Retinal pigment epithelial cell (primary cell): ENCODE measurements at regions not wholly inside any gene's neighbourhood (a gene's known extent, or its start where the extent isn't known, plus 50 kb on each side); places are given as distances from the start of the nearest gene placed in this dataset.

ENCODE experiments used
- DNase-seq: peaks from one replicate; pipeline ENCODE4 v3.0.0-alpha.2; 2010; ENCODE audit warnings: low read depth
- H3K4me3 ChIP-seq: 2 replicates; pipeline ENCODE4 v1.5.1; 2011; ENCODE audit warnings: mild to moderate bottlenecking, low read length, control low read depth, moderate library complexity
- TF ChIP-seq, protein P1 (sequence below): conservative IDR thresholded peaks from 2 replicates; pipeline ENCODE4 v1.5.1; 2011; ENCODE audit warnings: low read depth, low read length, control low read depth, inconsistent platforms

DNA sequence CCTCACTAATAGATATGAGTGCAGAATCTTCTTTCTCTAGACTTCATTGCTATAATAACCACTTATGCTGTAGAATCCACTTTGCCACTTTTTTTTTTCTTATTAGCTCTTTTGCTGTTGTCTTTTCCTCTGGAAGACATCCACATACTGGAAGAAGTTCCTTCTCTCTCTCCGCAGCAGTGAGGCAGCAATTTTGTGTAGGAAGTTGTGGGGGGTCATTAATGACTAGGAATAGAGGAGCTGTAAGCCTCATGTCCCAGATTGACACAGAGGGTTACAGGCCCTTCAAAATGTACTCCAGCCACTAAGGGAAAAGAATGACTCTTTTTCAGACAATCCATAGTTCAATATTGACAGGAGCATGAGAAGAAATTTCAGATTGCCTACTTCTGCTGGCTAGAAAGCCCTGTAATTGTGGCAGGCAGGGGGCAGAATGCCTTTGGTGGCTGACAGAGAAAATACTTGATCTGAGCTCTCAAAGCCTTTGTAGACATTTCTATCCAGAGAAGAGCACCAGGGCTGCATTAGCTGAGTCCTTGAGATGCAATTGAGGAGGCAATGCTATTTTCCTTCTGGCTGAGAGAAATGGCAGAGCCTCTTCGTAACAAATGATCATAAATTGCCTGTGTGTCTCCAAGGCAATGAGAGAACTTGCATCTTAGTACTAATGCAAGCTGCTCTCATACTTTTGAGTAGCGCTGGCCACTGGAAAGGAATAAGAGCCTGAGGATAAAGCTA lies 856.2 kb downstream of the STIM2 start:
- DNase-seq = no peak
- no peak overlapping the region for H3K4me3 ChIP-seq
- TF ChIP-seq, protein P1, sequence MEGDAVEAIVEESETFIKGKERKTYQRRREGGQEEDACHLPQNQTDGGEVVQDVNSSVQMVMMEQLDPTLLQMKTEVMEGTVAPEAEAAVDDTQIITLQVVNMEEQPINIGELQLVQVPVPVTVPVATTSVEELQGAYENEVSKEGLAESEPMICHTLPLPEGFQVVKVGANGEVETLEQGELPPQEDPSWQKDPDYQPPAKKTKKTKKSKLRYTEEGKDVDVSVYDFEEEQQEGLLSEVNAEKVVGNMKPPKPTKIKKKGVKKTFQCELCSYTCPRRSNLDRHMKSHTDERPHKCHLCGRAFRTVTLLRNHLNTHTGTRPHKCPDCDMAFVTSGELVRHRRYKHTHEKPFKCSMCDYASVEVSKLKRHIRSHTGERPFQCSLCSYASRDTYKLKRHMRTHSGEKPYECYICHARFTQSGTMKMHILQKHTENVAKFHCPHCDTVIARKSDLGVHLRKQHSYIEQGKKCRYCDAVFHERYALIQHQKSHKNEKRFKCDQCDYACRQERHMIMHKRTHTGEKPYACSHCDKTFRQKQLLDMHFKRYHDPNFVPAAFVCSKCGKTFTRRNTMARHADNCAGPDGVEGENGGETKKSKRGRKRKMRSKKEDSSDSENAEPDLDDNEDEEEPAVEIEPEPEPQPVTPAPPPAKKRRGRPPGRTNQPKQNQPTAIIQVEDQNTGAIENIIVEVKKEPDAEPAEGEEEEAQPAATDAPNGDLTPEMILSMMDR = no peak

DNA sequence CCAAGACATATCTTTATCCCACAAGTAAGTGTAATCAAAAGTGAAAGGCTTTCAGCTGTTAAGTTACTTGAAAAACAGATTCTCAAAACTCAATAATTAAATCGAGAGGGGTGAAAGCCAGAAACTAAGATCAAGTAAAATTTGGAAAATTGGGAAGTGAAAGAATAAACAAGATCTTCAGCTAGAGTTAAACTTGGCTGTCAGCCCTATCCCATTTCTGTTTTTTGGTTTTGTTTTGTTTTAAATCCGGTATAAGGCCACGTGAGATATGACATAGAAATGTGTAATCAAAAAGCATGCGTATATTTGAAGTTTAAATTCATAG lies 856.8 kb downstream of the STIM2 start:
- TF ChIP-seq, protein P1 = no peak
- no peak overlapping the region for H3K4me3 ChIP-seq
- DNase-seq = no peak

DNA sequence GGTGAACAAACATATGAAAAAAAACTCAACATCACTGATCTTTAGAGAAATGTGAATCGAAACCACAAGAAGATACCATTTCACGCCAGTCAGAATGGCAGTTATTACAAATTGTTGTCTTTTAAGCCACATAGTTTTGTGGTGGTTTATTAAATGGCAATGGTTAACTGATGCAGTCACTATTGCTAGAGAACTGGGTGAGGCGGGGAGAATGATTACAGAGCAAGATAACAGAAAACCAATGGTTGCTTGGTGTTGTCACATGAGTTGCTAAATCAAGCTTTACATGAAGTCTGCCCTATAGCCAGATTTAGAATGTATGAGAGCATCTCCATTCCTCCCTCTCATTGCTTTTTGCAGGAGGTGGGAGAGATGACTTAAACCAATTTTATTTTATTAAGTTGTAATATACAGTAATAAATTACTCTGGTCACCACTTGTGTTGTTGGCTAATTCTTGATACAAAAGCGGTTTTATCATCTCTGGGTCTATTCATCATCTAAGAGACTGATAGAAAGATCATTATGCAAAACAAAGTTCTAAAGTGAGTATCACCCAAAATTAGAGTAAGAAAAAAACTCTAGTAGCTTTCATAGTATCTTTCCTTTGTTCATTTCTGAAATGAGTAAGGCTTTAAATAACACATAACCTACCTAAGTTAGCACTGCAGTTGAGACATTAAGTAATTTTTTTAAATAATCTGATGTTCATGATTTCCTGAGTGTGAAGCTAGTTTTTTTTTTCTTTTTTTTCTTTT lies 859.5 kb downstream of the STIM2 start:
- H3K4me3 ChIP-seq = no peak overlapping the region
- DNase-seq = no peak
- TF ChIP-seq, protein P1 = no peak

DNA sequence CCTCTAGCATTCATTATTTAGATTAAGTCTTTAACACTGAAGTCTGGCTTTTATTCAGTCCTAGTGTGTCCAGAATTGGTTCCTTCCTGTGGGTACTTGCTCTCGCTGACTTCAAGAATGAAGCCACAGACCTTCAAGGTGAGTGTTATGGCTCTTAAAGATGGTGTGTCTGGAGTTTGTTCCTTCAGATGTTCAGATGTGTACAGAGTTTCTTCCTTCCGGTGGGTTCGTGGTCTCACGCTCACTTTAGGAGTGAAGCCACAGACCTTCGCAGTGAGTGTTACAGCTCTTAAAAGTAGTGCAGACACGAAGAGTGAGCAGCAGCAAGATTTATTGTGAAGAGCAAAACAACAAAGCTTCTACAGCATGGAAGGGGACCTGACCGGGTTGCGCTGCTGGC lies 860.6 kb downstream of the STIM2 start:
- no peak for DNase-seq
- H3K4me3 ChIP-seq = no peak overlapping the region
- TF ChIP-seq, protein P1 = no peak

DNA sequence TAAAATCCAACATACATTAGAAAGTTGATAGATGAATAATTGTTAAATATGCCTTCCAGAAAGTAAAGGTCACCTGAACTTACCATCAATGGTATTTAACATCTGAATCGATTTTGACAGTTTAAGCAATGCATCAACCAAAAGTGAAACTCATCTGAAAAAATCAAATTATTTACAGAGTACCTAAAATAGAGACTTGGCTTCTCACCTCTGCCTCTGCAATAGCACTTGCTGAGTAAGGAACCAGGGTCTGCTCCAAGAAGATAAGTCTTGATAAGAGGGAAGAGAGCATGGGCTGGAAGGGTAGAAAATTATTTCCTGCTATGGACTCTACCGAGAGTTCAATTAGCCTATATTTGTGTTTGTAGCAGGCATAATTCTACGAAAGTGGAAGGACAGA lies 868.3 kb downstream of the STIM2 start:
- no peak for DNase-seq
- H3K4me3 ChIP-seq = no peak overlapping the region
- TF ChIP-seq, protein P1 = no peak

DNA sequence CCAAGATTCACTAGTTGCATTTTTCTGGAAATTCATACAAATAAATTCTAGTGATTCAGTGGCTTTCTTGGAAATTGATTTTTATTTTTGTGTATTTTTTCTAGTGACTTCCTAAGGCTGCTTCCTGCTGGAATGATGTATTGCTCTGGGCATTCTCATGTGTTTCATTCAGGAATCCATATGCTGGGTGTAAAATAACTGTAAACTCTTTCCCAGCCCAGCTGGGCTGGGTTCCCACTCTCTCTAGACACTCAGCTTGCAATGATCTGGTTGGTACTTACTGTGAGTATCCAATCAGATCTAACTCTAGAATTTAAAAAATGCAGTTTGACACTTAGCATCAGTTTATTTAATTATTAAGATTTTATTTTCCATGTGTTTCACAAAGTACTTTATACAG lies 882.2 kb downstream of the STIM2 start:
- no peak for DNase-seq
- no peak overlapping the region for H3K4me3 ChIP-seq
- TF ChIP-seq, protein P1 = no peak
